IMR-90 (cell line): ENCODE measurements at regions not wholly inside any gene's neighbourhood (a gene's known extent, or its start where the extent isn't known, plus 50 kb on each side); places are given as distances from the start of the nearest gene placed in this dataset.

ENCODE experiments used
- BHLHE40 ChIP-seq: fragments of 150-350 bp; IDR thresholded peaks from 2 replicates; pipeline ENCODE4 v1.6.1; 2016; ENCODE audit warnings: mild to moderate bottlenecking, low read depth, low read length
- CEBPB ChIP-seq: IDR thresholded peaks from 2 replicates; pipeline ENCODE4 v1.6.1; 2012; ENCODE audit warnings: low read depth, low read length, improper control_type of control experiment
- CHD1 ChIP-seq: IDR thresholded peaks from 2 replicates; pipeline ENCODE4 v1.6.1; 2012; ENCODE audit warnings: low read depth, low read length, improper control_type of control experiment
- FOS ChIP-seq: fragments of 150-350 bp; IDR thresholded peaks from 2 replicates; pipeline ENCODE4 v1.6.1; 2016; ENCODE audit warnings: low read depth, low read length
- MAZ ChIP-seq: IDR thresholded peaks from 2 replicates; pipeline ENCODE4 v1.6.1; 2012; ENCODE audit warnings: low read depth, mild to moderate bottlenecking, low read length, improper control_type of control experiment, moderate library complexity, borderline replicate concordance
- MXI1 ChIP-seq: IDR thresholded peaks from 2 replicates; pipeline ENCODE4 v1.6.1; 2012; ENCODE audit warnings: low read depth, mild to moderate bottlenecking, low read length, moderate library complexity, borderline replicate concordance
- POLR2A ChIP-seq: IDR thresholded peaks from 2 replicates; pipeline ENCODE4 v1.6.1; 2012; ENCODE audit warnings: mild to moderate bottlenecking, low read depth, low read length
- RAD21 ChIP-seq: IDR thresholded peaks from 2 replicates; pipeline ENCODE4 v1.6.1; 2012; ENCODE audit warnings: low read length, improper control_type of control experiment
- RCOR1 ChIP-seq: IDR thresholded peaks from 2 replicates; pipeline ENCODE4 v1.6.1; 2012; ENCODE audit warnings: mild to moderate bottlenecking, low read length, improper control_type of control experiment; ENCODE audit not compliant: insufficient replicate concordance
- RFX5 ChIP-seq: IDR thresholded peaks from 2 replicates; pipeline ENCODE4 v1.8.0; 2012; ENCODE audit warnings: low read depth, mild to moderate bottlenecking, low read length, moderate library complexity
- SMC3 ChIP-seq: fragments of 150-350 bp; IDR thresholded peaks from 2 replicates; pipeline ENCODE4 v1.6.1; 2016; ENCODE audit warnings: low read depth, mild to moderate bottlenecking, antibody characterized with exemption, low read length, moderate library complexity
- USF2 ChIP-seq: fragments of 150-350 bp; IDR thresholded peaks from 2 replicates; pipeline ENCODE4 v1.6.1; 2017; ENCODE audit warnings: mild to moderate bottlenecking, antibody characterized with exemption, low read length, low read depth
- TF ChIP-seq, protein P1 (sequence below): conservative IDR thresholded peaks from 2 replicates; pipeline ENCODE4 v1.5.1; 2012; ENCODE audit warnings: mild to moderate bottlenecking, low read depth, low read length, improper control_type of control experiment
- TF ChIP-seq, protein P2 (sequence below): fragments of 150-350 bp; IDR thresholded peaks from 2 replicates; pipeline ENCODE4 v1.6.1; 2016; ENCODE audit warnings: low read depth, mild to moderate bottlenecking, low read length, moderate library complexity, borderline replicate concordance

DNA sequence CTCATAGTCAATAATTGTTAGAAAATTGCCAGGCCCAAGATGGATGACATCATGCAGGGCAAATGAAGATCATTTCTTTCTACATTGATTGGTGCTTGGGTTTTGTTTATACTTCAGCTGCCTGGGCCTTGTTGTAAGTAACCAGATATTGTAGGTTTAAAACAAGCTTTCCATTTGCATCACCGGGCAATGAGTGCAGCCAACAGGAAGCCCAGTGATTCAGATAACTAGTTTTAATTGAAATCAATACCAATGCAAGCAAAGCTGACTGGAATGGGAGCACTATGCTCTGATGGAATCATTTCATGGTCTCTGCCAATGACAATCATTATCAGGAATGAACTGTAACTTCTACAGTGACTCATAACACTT lies 279.3 kb downstream of the DUSP6 start:
- TF ChIP-seq, protein P1, sequence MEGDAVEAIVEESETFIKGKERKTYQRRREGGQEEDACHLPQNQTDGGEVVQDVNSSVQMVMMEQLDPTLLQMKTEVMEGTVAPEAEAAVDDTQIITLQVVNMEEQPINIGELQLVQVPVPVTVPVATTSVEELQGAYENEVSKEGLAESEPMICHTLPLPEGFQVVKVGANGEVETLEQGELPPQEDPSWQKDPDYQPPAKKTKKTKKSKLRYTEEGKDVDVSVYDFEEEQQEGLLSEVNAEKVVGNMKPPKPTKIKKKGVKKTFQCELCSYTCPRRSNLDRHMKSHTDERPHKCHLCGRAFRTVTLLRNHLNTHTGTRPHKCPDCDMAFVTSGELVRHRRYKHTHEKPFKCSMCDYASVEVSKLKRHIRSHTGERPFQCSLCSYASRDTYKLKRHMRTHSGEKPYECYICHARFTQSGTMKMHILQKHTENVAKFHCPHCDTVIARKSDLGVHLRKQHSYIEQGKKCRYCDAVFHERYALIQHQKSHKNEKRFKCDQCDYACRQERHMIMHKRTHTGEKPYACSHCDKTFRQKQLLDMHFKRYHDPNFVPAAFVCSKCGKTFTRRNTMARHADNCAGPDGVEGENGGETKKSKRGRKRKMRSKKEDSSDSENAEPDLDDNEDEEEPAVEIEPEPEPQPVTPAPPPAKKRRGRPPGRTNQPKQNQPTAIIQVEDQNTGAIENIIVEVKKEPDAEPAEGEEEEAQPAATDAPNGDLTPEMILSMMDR = no peak
- no peak for TF ChIP-seq RAD21
- TF ChIP-seq RCOR1 = no peak
- TF ChIP-seq BHLHE40 = peak; percentile 13; the same call in 1 of the 2 replicates
- no peak for TF ChIP-seq POLR2A
- no peak for TF ChIP-seq SMC3
- TF ChIP-seq CEBPB = peak; percentile 71; the same call in 1 of the 2 replicates
- peak; percentile 55 for TF ChIP-seq FOS
- TF ChIP-seq RFX5 = no peak
- TF ChIP-seq MAZ = no peak
- no peak for TF ChIP-seq MXI1
- TF ChIP-seq USF2 = no peak
- TF ChIP-seq, protein P2, sequence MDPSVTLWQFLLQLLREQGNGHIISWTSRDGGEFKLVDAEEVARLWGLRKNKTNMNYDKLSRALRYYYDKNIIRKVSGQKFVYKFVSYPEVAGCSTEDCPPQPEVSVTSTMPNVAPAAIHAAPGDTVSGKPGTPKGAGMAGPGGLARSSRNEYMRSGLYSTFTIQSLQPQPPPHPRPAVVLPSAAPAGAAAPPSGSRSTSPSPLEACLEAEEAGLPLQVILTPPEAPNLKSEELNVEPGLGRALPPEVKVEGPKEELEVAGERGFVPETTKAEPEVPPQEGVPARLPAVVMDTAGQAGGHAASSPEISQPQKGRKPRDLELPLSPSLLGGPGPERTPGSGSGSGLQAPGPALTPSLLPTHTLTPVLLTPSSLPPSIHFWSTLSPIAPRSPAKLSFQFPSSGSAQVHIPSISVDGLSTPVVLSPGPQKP = no peak
- no peak for TF ChIP-seq CHD1
